HepG2 (cell line): ENCODE measurements at regions not wholly inside any gene's neighbourhood (a gene's known extent, or its start where the extent isn't known, plus 50 kb on each side); places are given as distances from the start of the nearest gene placed in this dataset.

Experiments used
- ATAC-seq: fragments of 200-7000 bp; cut with Tn5 transposase; 3 replicates; pipeline ENCODE4 v1.9.1; 2020; ENCODE audit warnings: mild to moderate bottlenecking, moderate library complexity
- BruUV-seq: library from RNA; stranded (reverse); fragments of 400-500 nt; replicated peaks from 2 replicates; lab custom pipeline; 2021; lab: Mats Ljungman, UMichigan
- CTCF ChIA-PET: fragments of 300-600 bp; formaldehyde crosslinking; extraction: SDS; loops from one replicate; lab custom pipeline; 2021; ENCODE audit warnings: low total read pairs, inconsistent platforms, low intra/inter-chr PET ratio; lab: Yijun Ruan, JAX
- POLR2A ChIA-PET: fragments of 350-600 bp; sonication (Branson Sonifier 250); formaldehyde crosslinking; loops from one replicate; lab custom pipeline; 2020; ENCODE audit warnings: antibody characterized with exemption, inconsistent platforms; lab: Yijun Ruan, JAX
- DNase-seq: peaks from one replicate; pipeline ENCODE4 v3.0.0-alpha.2; 2015; ENCODE audit warnings: low spot score
- FAIRE-seq: peaks from 3 replicates; lab custom pipeline; 2011; peaks lifted over from hg19 to GRCh38; lab: Jason Lieb, UNC
- H2AFZ ChIP-seq: one replicate; pipeline ENCODE4 v1.6.1; 2011; ENCODE audit warnings: low read length, inconsistent platforms
- H3K27ac ChIP-seq: fragments of 300-600 bp; 3 replicates; pipeline ENCODE4 v1.8.0; 2011; ENCODE audit warnings: mixed run types, mild to moderate bottlenecking, mixed read lengths, low read length, inconsistent platforms; ENCODE audit not compliant: insufficient read depth; ENCODE audit errors: extremely low read length
- H3K27me3 ChIP-seq, 2 experiments: fragments of 200-600 bp in 1 of 2; 2 replicates in 1 of 2; 3 replicates in 1 of 2; pipeline versions ENCODE4 v1.6.0 to v1.8.0; 2011; ENCODE audit warnings: low read length in 2 of 2, mild to moderate bottlenecking in 2 of 2, moderate library complexity in 2 of 2, inconsistent platforms in 1 of 2; ENCODE audit not compliant: insufficient read depth in 2 of 2, control insufficient read depth in 1 of 2
- H3K36me3 ChIP-seq, 2 experiments: fragments of 200-600 bp in 1 of 2; replicated peaks in 1 of 2; 2 replicates in 1 of 2; 3 replicates in 1 of 2; pipeline versions ENCODE4 v1.5.1 to v1.8.0; 2011; ENCODE audit warnings: low read length in 2 of 2, inconsistent platforms in 1 of 2; ENCODE audit not compliant: insufficient read depth in 2 of 2, control insufficient read depth in 1 of 2
- H3K4me1 ChIP-seq: 2 replicates; pipeline ENCODE4 v1.5.1; 2012; ENCODE audit warnings: low read length, inconsistent platforms; ENCODE audit not compliant: insufficient read depth
- H3K4me2 ChIP-seq: 2 replicates; pipeline ENCODE4 v1.6.0; 2011; ENCODE audit warnings: low read depth, low read length, inconsistent platforms
- H3K4me3 ChIP-seq, 3 experiments: fragments of 200-600 bp in 1 of 3; sonication (generic), shearing (Covaris generic) in 1 of 3; replicated peaks in 1 of 3; 2 replicates each; pipeline ENCODE4 v1.5.1; 2011 to 2016; ENCODE audit warnings: low read length in 3 of 3, inconsistent platforms in 2 of 3, low read depth in 2 of 3, mild to moderate bottlenecking in 2 of 3, control low read depth in 1 of 3, mixed read lengths in 1 of 3; ENCODE audit not compliant: insufficient read depth in 1 of 3
- H3K79me2 ChIP-seq: one replicate; pipeline ENCODE4 v1.6.1; 2011; ENCODE audit warnings: low read length, inconsistent platforms; ENCODE audit not compliant: insufficient read depth
- H3K9ac ChIP-seq: 2 replicates; pipeline ENCODE4 v1.6.0; 2011; ENCODE audit warnings: mild to moderate bottlenecking, low read depth, low read length, inconsistent platforms; ENCODE audit not compliant: insufficient read depth
- H3K9me3 ChIP-seq: 2 replicates; pipeline ENCODE4 v1.5.1; 2012; ENCODE audit warnings: mild to moderate bottlenecking, low read length
- H4K20me1 ChIP-seq: 2 replicates; pipeline ENCODE4 v1.6.0; 2011; ENCODE audit warnings: inconsistent platforms, mild to moderate bottlenecking, low read length, moderate library complexity; ENCODE audit not compliant: insufficient read depth
- CENPBD1 ChIP-seq: sonication (generic); formaldehyde crosslinking; IDR thresholded peaks from 2 replicates; pipeline ENCODE4 v1.8.0; 2022; ENCODE audit warnings: missing genetic modification reagents, low read depth, mild to moderate bottlenecking, borderline replicate concordance
- MXD1 ChIP-seq: sonication (generic); formaldehyde crosslinking; IDR thresholded peaks from 2 replicates; pipeline ENCODE4 v1.4.0; 2020; ENCODE audit warnings: mild to moderate bottlenecking, missing genetic modification reagents
- PITX1 ChIP-seq: sonication (generic); formaldehyde crosslinking; IDR thresholded peaks from 2 replicates; pipeline ENCODE4 v1.5.1; 2020; ENCODE audit warnings: mild to moderate bottlenecking, missing genetic modification reagents
- RAD21 ChIP-seq: fragments of 450-650 bp; formaldehyde crosslinking; IDR thresholded peaks from 2 replicates; pipeline ENCODE4 v1.5.0; 2020; ENCODE audit warnings: mild to moderate bottlenecking
- RFXAP ChIP-seq: sonication (generic); formaldehyde crosslinking; IDR thresholded peaks from 2 replicates; pipeline ENCODE4 v1.4.0; 2020; ENCODE audit warnings: missing genetic modification reagents, borderline replicate concordance
- SP4 ChIP-seq: sonication (generic); formaldehyde crosslinking; IDR thresholded peaks from 2 replicates; pipeline ENCODE4 v1.8.1; 2023; ENCODE audit warnings: mild to moderate bottlenecking, missing genetic modification reagents
- ZNF205 ChIP-seq: IDR thresholded peaks from 2 replicates; pipeline ENCODE4 v1.6.1; 2018; ENCODE audit warnings: missing biosample characterization, missing genetic modification reagents
- ZNF281 ChIP-seq: sonication (generic); formaldehyde crosslinking; IDR thresholded peaks from 2 replicates; pipeline ENCODE4 v1.4.0; 2020; ENCODE audit warnings: missing genetic modification reagents, borderline replicate concordance
- WGBS: methylation state at CpG from one replicate; pipeline ENCODE4 v1.1.6; 2017; ENCODE audit warnings: low lambda C conversion rate; 5-methylcytosine and 5-hydroxymethylcytosine counted together
- in situ Hi-C: cut with HindIII; loops from 2 replicates; pipeline ENCODE4 v1.10.0; 2017; ENCODE audit warnings: low pct_unique_long_range_greater_than_20kb; ENCODE audit not compliant: extremely low pct_ligation_motif_present
- intact Hi-C: fragments of 100-400 bp; cut with micrococcal nuclease; formaldehyde crosslinking; loops from one replicate; pipeline ENCODE4 v1.10.0; 2022; ENCODE audit not compliant: unreplicated experiment
- TF ChIP-seq, protein P1 (sequence below): sonication (generic); formaldehyde crosslinking; conservative IDR thresholded peaks from 2 replicates; pipeline ENCODE4 v1.8.0; 2022; ENCODE audit warnings: low read depth, missing genetic modification reagents

GRCh38 chr21:14693997-14694396 is 147.9 kb upstream of the SAMSN1 start (continued):
- TF ChIP-seq CENPBD1 (CRISPR knock-in tag) = no peak
- no peak for TF ChIP-seq RFXAP (CRISPR knock-in tag)
- TF ChIP-seq MXD1 = no peak
- no peak for TF ChIP-seq ZNF281 (CRISPR knock-in tag)
- TF ChIP-seq PITX1 (CRISPR knock-in tag) = no peak
- TF ChIP-seq, all 625 proteins: peak for 0

- Histone ChIP-seq H3K4me2 (no peak overlapping the region), H3K79me2 (no peaks in the 10 kb centered on the region), H3K27me3 (no peaks in the 10 kb centered on the region; a peak in 1 of 5 replicates), H3K4me1 (no peaks in the 10 kb centered on the region), H3K9me3 (no peaks in the 10 kb centered on the region), H3K9ac (no peak overlapping the region), H2AFZ (no peak overlapping the region), H3K36me3 (no peaks in the 10 kb centered on the region), H4K20me1 (no peaks in the 10 kb centered on the region), H3K27ac (no peak overlapping the region), H3K4me3 (no peak overlapping the region)
- TF ChIP-seq ZNF205 (CRISPR knock-in tag) = no peak
- no peak for TF ChIP-seq SP4 (CRISPR knock-in tag)
- TF ChIP-seq, protein P1, sequence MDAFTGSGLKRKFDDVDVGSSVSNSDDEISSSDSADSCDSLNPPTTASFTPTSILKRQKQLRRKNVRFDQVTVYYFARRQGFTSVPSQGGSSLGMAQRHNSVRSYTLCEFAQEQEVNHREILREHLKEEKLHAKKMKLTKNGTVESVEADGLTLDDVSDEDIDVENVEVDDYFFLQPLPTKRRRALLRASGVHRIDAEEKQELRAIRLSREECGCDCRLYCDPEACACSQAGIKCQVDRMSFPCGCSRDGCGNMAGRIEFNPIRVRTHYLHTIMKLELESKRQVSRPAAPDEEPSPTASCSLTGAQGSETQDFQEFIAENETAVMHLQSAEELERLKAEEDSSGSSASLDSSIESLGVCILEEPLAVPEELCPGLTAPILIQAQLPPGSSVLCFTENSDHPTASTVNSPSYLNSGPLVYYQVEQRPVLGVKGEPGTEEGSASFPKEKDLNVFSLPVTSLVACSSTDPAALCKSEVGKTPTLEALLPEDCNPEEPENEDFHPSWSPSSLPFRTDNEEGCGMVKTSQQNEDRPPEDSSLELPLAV (CRISPR knock-in tag) = no peak
- TF ChIP-seq RAD21 (CRISPR knock-in tag) = no peak
- intact Hi-C loops = no loop called here
- ChIA-PET CTCF (no interaction called here), POLR2A (no interaction called here)
- ATAC-seq (no peak), DNase-seq (no peak), FAIRE-seq (no peak)
- in situ Hi-C loops = no loop called here
- WGBS = 9% methylated on average over 5 of the region's 5 CpGs
- BruUV-seq = no TSS peak
Measured at GRCh38 chr21:14691914-14692313, 145.8 kb upstream of the SAMSN1 start.
